Effector memory CD4-positive, alpha-beta T cell (primary cell): ENCODE measurements at regions not wholly inside any gene's neighbourhood (a gene's known extent, or its start where the extent isn't known, plus 50 kb on each side); places are given as distances from the start of the nearest gene placed in this dataset.

Experiments used
- DNase-seq, 3 donors: peaks; one replicate each; pipeline ENCODE4 v3.0.0-alpha.2; 2020
- H3K27ac ChIP-seq: 2 replicates; pipeline ENCODE4 v1.7.0; 2013; ENCODE audit warnings: mild to moderate bottlenecking, low read length, moderate library complexity; ENCODE audit not compliant: insufficient read depth, poor library complexity, severe bottlenecking
- H3K27me3 ChIP-seq: replicated peaks from 2 replicates; pipeline ENCODE4 v1.7.0; 2013; ENCODE audit warnings: mild to moderate bottlenecking, low read length; ENCODE audit not compliant: insufficient read depth, control insufficient read depth, poor library complexity, severe bottlenecking
- H3K36me3 ChIP-seq: 2 replicates; pipeline ENCODE4 v1.7.0; 2013; ENCODE audit warnings: mild to moderate bottlenecking, low read length, moderate library complexity; ENCODE audit not compliant: control insufficient read depth, insufficient read depth
- H3K4me1 ChIP-seq: 2 replicates; pipeline ENCODE4 v1.7.0; 2013; ENCODE audit warnings: low read length, mild to moderate bottlenecking; ENCODE audit not compliant: control insufficient read depth, insufficient read depth, poor library complexity, severe bottlenecking
- H3K4me3 ChIP-seq: 2 replicates; pipeline ENCODE4 v1.7.0; 2013; ENCODE audit warnings: low read length, low read depth, mild to moderate bottlenecking; ENCODE audit not compliant: insufficient read depth, poor library complexity, severe bottlenecking
- H3K9me3 ChIP-seq: 2 replicates; pipeline ENCODE4 v1.7.0; 2013; ENCODE audit warnings: mild to moderate bottlenecking, low read length, moderate library complexity; ENCODE audit not compliant: control insufficient read depth

DNA sequence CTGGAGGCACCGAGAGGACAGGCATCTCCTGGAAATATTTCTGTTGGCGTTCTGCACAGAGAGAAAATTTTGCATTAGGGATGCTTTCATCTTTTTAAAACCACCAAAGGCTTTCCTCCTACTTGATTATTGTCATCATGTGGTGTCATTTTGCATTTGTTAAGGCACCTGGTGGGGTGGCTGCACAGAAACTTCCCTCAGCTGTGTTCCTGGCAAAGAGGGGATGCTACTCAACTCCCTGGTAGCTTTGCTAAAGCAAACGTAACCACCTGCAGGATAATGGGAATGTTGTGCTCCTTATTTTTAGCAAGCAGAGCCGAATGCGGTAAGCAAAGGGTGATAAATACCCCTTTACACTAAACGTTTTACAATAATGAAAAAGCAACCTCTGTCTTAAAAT lies 229.8 kb downstream of the STIM2 start:
- Histone ChIP-seq H3K36me3 (no peaks in the 10 kb centered on the region), H3K27ac (no peak overlapping the region), H3K4me1 (no peaks in the 10 kb centered on the region), H3K9me3 (no peaks in the 10 kb centered on the region), H3K27me3 (peaks cover 2% of the 10 kb centered on the region), H3K4me3 (no peak overlapping the region)
- DNase-seq = no peak

- Histone ChIP-seq H3K27ac (no peak overlapping the region), H3K4me3 (no peak overlapping the region), H3K36me3 (no peaks in the 10 kb centered on the region), H3K27me3 (no peaks in the 10 kb centered on the region), H3K9me3 (no peaks in the 10 kb centered on the region), H3K4me1 (no peaks in the 10 kb centered on the region)
- no peak for DNase-seq
These were observed 233.6 kb downstream of the STIM2 start for GRCh38 chr4:27094224-27094623.

- H3K27ac ChIP-seq = no peak overlapping the region
- H3K4me3 ChIP-seq = no peak overlapping the region
- no peaks in the 10 kb centered on the region for H3K4me1 ChIP-seq
- no peak for DNase-seq
- H3K27me3 ChIP-seq = no peaks in the 10 kb centered on the region
- H3K9me3 ChIP-seq = no peaks in the 10 kb centered on the region
- no peaks in the 10 kb centered on the region for H3K36me3 ChIP-seq
These were observed 234.1 kb downstream of the STIM2 start for GRCh38 chr4:27094783-27095182.

- Histone ChIP-seq H3K27me3 (no peaks in the 10 kb centered on the region), H3K4me3 (no peak overlapping the region), H3K27ac (no peak overlapping the region), H3K36me3 (no peaks in the 10 kb centered on the region), H3K4me1 (no peaks in the 10 kb centered on the region), H3K9me3 (no peaks in the 10 kb centered on the region)
- no peak for DNase-seq
These were observed 235.6 kb downstream of the STIM2 start for GRCh38 chr4:27096142-27096824.

GRCh38 chr4:27098034-27098433 lies 237.4 kb downstream of the STIM2 start:
- H3K4me3 ChIP-seq = no peak overlapping the region
- H3K27ac ChIP-seq = no peak overlapping the region
- no peaks in the 10 kb centered on the region for H3K27me3 ChIP-seq
- H3K4me1 ChIP-seq = no peaks in the 10 kb centered on the region
- no peaks in the 10 kb centered on the region for H3K9me3 ChIP-seq
- DNase-seq = no peak
- H3K36me3 ChIP-seq = no peaks in the 10 kb centered on the region

GRCh38 chr4:27100713-27101112 lies 240.1 kb downstream of the STIM2 start:
- no peaks in the 10 kb centered on the region for H3K9me3 ChIP-seq
- H3K36me3 ChIP-seq = no peaks in the 10 kb centered on the region
- H3K4me1 ChIP-seq = no peaks in the 10 kb centered on the region
- no peaks in the 10 kb centered on the region for H3K27me3 ChIP-seq
- no peak overlapping the region for H3K27ac ChIP-seq
- H3K4me3 ChIP-seq = no peak overlapping the region
- DNase-seq = no peak

- H3K4me1 ChIP-seq = no peaks in the 10 kb centered on the region
- no peaks in the 10 kb centered on the region for H3K9me3 ChIP-seq
- no peak for DNase-seq
- no peak overlapping the region for H3K27ac ChIP-seq
- no peaks in the 10 kb centered on the region for H3K27me3 ChIP-seq
- H3K36me3 ChIP-seq = no peaks in the 10 kb centered on the region
- H3K4me3 ChIP-seq = no peak overlapping the region
These were observed 240.5 kb downstream of the STIM2 start for GRCh38 chr4:27101126-27101525.

GRCh38 chr4:27101561-27101960 lies 240.9 kb downstream of the STIM2 start:
- Histone ChIP-seq H3K4me3 (no peak overlapping the region), H3K27ac (no peak overlapping the region), H3K27me3 (no peaks in the 10 kb centered on the region), H3K4me1 (no peaks in the 10 kb centered on the region), H3K36me3 (no peaks in the 10 kb centered on the region), H3K9me3 (no peaks in the 10 kb centered on the region)
- no peak for DNase-seq

GRCh38 chr4:27111627-27112026 lies 251.0 kb downstream of the STIM2 start:
- no peaks in the 10 kb centered on the region for H3K9me3 ChIP-seq
- H3K27ac ChIP-seq = no peak overlapping the region
- no peaks in the 10 kb centered on the region for H3K4me1 ChIP-seq
- DNase-seq = no peak
- no peaks in the 10 kb centered on the region for H3K36me3 ChIP-seq
- H3K27me3 ChIP-seq = no peaks in the 10 kb centered on the region
- no peak overlapping the region for H3K4me3 ChIP-seq

- H3K4me1 ChIP-seq = no peaks in the 10 kb centered on the region
- no peaks in the 10 kb centered on the region for H3K9me3 ChIP-seq
- H3K27ac ChIP-seq = no peak overlapping the region
- no peaks in the 10 kb centered on the region for H3K27me3 ChIP-seq
- DNase-seq = no peak
- no peaks in the 10 kb centered on the region for H3K36me3 ChIP-seq
- no peak overlapping the region for H3K4me3 ChIP-seq
These were observed 251.9 kb downstream of the STIM2 start for GRCh38 chr4:27112587-27112986.
